Vagina (tissue), 2 donors: ENCODE measurements at regions not wholly inside any gene's neighbourhood (a gene's known extent, or its start where the extent isn't known, plus 50 kb on each side); places are given as distances from the start of the nearest gene placed in this dataset.

ENCODE experiments used
- CTCF ChIP-seq, 3 experiments: fragments of 450-650 bp in 2 of 3; fragments of 200-600 bp in 1 of 3; sonication (generic) in 1 of 3; IDR thresholded peaks; one replicate each; pipeline ENCODE4 v1.5.1; 2017 to 2019; ENCODE audit warnings: antibody characterized with exemption in 3 of 3, mild to moderate bottlenecking in 2 of 3, moderate library complexity in 2 of 3
- POLR2A ChIP-seq, 2 donors: fragments of 450-650 bp; IDR thresholded peaks; one replicate each; pipeline ENCODE4 v1.6.1; 2017; ENCODE audit warnings: antibody characterized with exemption in 2 of 2, mild to moderate bottlenecking in 2 of 2, moderate library complexity in 2 of 2

DNA sequence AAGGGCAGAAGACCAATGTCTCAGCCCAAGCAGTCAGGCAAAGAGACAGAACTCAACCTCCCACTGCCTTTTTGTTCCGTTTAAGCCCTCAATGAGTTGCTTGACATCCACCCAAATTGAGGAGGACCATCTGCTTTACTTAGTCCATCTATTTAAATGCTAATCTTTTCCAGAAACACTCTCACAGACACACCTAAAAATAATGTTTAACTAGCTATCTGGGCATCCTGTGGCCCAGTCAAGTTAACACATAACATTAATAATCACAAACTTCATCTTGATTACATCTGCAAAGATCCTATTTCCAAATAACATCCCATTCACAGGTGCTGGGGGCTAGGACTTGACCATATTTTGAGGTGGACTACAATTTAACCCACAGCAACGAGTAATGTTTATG is 115.7 kb downstream of the RAB11FIP2 start:
- TF ChIP-seq CTCF (IDR thresholded peaks at IDR 0.05) (no peak), POLR2A (IDR thresholded peaks at IDR 0.05) (no peak)
